GM10248 (cell line): ENCODE measurements at regions not wholly inside any gene's neighbourhood (a gene's known extent, or its start where the extent isn't known, plus 50 kb on each side); places are given as distances from the start of the nearest gene placed in this dataset.
A peak's percentile ranks its signal among the peaks of the same experiment; 100 is the strongest.

Experiments
- CTCF ChIA-PET: fragments of 300-600 bp; sonication (Branson Sonifier 250); formaldehyde crosslinking; extraction: SDS; loops from one replicate; lab custom pipeline; 2021; ENCODE audit warnings: antibody characterized with exemption; lab: Yijun Ruan, JAX
- POLR2A ChIA-PET: fragments of 350-650 bp; sonication (Branson Sonifier 250); formaldehyde crosslinking; extraction: SDS; loops from one replicate; lab custom pipeline; 2020; ENCODE audit warnings: antibody characterized with exemption; lab: Yijun Ruan, JAX
- DNase-seq: peaks from one replicate; pipeline ENCODE4 v3.0.0; 2012; ENCODE audit errors: extremely low spot score
- TF ChIP-seq, protein P1 (sequence below): IDR thresholded peaks from 2 replicates; pipeline ENCODE4 v1.5.1; 2012; ENCODE audit warnings: mild to moderate bottlenecking, low read depth; ENCODE audit errors: extremely low read depth, missing control alignments, control extremely low read depth

DNA sequence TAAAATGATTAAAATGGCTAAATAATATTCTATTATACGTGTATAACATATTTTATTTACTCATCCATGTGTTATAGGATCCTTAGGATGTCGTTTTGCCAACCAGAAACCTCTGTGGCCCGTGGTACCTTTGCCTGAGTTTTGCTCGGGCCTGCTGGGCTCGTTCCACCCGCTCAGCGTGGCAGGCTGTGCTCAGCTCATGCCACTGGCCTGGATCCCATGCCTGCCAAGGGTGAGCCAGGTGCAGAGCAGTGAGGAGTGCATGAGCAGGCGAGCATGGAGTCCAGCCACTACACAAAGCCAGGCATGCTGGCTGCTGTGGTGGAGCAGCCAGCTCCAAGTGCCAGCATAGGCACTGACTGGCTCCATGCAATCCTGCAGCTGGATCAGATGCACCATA is 417.2 kb downstream of the TTLL7 start:
- no peak for DNase-seq
- ChIA-PET POLR2A (no interaction called here), CTCF (interaction anchor here (0.8 to 0.9 kb wide), 2 partner anchors 10 to 14 kb away, joined by 3 read pairs; no protein-coding TSS in a partner anchor)
- TF ChIP-seq, protein P1, sequence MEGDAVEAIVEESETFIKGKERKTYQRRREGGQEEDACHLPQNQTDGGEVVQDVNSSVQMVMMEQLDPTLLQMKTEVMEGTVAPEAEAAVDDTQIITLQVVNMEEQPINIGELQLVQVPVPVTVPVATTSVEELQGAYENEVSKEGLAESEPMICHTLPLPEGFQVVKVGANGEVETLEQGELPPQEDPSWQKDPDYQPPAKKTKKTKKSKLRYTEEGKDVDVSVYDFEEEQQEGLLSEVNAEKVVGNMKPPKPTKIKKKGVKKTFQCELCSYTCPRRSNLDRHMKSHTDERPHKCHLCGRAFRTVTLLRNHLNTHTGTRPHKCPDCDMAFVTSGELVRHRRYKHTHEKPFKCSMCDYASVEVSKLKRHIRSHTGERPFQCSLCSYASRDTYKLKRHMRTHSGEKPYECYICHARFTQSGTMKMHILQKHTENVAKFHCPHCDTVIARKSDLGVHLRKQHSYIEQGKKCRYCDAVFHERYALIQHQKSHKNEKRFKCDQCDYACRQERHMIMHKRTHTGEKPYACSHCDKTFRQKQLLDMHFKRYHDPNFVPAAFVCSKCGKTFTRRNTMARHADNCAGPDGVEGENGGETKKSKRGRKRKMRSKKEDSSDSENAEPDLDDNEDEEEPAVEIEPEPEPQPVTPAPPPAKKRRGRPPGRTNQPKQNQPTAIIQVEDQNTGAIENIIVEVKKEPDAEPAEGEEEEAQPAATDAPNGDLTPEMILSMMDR = no peak

DNA sequence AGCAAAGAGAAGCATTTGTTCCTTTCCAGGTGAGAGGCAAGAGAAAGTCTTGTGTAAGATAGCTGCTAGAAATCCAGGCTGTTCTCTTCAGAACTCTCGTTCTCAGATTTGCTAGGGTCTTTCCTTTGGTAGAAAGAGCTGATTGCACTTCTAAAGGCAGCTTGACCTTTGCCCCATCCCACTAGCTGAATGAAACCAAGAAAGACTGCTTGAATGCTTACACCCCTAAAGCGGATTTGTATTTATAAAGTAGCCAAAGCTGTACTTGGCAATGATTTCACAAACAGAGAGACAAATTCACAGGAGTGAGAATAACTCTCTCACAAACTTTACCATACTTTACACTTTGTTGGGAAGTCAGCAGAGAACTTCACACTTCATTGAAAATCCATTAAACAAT is 424.1 kb downstream of the TTLL7 start:
- TF ChIP-seq, protein P1 = no peak
- DNase-seq = no peak
- ChIA-PET CTCF (interaction anchor here (0.7 to 2.8 kb wide), 3 partner anchors 9 to 62 kb away, joined by 3 to 5 read pairs (median 4); no protein-coding TSS in a partner anchor), POLR2A (no interaction called here)

DNA sequence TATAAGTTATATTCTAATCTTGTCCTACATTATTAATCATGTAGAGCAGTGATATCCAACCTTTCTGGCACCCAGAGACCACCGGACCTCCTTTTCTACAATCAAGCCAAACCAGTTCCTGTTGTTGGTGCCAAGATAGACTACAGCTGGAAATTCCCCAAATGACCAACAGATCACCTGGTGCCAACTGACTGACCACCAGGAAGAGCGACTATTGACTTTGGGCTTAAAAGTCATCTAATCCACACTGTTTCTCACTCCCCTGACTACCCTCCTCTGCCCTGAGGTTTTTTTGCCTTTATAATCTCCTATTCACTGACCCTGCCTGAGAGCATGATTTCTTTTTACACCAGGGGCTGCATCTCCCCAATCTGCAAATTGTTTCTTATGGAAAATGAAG is 425.2 kb downstream of the TTLL7 start:
- POLR2A ChIA-PET = no interaction called here
- DNase-seq = no peak
- CTCF ChIA-PET = no interaction called here
- TF ChIP-seq, protein P1 = no peak

DNA sequence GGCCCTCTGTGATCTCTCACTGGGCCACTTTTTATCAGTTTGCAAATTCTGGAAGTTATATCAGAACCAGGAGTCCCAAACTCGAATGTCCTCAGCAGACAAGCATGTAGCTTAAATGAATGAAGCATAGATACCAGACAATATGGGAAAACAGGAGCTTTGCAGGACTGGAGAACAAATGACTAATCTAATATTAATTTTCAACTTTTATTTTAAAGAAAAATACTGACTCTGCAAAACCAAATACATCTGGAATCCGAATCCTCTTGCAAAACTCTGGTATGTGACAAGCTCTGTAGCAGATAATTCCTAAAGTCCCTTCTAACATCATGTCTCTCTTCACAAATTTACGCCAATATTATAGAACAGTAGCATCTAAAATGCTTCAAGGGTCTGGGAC is 427.4 kb downstream of the TTLL7 start:
- POLR2A ChIA-PET = no interaction called here
- no peak for DNase-seq
- TF ChIP-seq, protein P1 = no peak
- CTCF ChIA-PET = interaction anchor here (1.0 kb wide), 1 partner anchor 10 kb away, joined by 3 read pairs; no protein-coding TSS in a partner anchor

DNA sequence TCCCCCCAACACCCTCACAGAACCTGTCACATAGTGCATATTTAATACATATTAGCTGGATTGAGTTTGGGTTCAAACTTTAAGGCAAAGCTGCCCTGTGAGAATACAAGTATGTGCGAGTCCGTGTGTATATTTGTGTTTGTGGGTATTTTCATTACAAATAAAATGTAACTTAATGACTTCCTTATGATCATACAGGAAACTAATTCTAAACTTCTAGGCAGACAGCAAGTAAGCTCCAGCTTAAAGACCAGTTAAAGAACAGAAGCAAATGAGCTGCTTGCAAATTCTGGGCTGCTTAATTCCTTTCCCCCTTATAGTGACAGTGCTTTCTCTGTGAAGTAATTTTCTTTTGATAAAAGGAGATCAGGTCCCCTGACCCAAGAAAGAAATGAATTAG is 437.6 kb downstream of the TTLL7 start:
- ChIA-PET CTCF (no interaction called here), POLR2A (interaction anchor here (0.6 kb wide), 1 partner anchor 16 kb away, joined by 3 read pairs; no protein-coding TSS in a partner anchor)
- DNase-seq = no peak
- TF ChIP-seq, protein P1 = no peak

DNA sequence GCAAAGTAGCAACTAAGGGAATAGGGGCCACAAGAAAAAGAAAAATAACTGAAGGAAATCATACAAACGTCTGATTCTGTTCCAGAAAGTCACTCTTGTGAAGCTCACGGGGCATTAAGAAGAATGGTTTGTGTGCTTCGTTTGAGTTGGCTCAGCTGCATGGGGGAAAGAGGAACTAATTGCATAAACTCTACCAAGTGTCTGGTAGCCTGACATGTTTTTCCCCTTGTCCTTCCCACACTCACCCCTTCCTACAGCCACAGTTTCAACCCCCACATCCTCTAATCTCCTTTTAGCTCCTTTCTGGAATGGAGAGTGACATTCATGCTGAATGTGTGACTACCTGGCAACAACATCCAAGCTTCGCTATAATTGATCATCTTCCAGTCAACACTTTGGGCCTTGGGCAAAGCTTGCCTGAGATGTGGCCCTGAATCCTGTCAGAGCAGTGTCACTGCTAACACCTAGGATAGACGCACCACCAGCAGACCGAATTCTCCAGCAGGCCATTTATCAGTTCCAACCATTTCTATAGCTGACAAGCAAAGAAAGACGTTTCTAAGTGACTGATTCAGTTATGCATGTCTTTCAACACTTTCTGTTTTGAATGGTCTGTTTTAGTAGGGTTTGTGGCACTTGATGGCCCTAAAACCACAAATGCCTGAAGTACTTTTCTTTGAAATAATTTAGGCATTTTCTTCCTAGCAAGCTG is 439.6 kb downstream of the TTLL7 start:
- POLR2A ChIA-PET = no interaction called here
- TF ChIP-seq, protein P1 = no peak
- DNase-seq = peak; percentile 11
- CTCF ChIA-PET = interaction anchor here (1.0 to 1.2 kb wide), 3 partner anchors 9 to 23 kb away, joined by 3 to 4 read pairs (median 3); no protein-coding TSS in a partner anchor
